ENCODE measurements at regions not wholly inside any gene's neighbourhood (a gene's known extent, or its start where the extent isn't known, plus 50 kb on each side); places are given as distances from the start of the nearest gene placed in this dataset.

GRCh38 chr3:194876403-194877095 is 190.9 kb downstream of the FAM43A start:
- POLR2A ChIA-PET = no interaction called here
- WGBS (ENCODE audit: missing lambda C conversion rate) = 70% methylated on average over 7 of the region's 12 CpGs
- no peak overlapping the region for H3K4me3 ChIP-seq

DNA sequence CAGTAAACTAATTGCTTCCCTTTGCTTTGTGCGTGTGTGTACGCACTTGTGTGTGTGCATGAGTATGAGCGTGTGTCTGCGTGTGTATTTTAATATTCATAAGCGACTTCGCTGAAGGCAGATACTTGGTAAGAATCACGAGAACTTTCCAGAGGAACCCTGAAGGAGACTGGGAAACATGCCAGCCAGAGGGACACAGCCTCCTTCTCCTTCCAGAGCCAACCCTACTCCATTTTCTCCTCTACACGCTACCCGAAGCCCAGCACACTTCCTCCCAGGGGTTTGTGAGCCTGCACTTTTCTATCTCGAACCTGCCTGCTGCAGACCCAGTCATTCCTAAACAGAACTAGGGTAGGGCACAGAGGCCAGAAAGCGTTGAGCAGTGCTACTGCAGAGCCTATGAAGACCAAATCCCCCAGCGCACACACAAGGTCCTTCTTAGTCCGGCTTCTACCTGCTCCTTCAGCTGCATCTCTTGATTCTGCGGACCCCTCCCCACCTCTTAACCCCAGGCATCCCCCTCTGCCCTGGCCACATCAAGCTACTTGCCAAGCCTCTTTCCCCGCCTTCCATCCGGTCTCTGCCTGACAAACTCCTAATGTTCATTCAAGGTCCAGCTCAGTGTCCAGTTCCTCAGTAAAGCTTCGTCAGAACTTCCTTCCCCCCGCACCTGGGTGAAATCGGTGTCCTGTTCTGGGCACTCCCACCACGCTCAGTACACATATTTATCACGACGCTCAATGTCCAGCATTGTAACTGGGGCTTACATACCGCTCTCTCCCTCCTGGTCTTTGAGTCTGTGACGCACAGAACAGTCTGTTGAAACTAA is 191.8 kb downstream of the FAM43A start:
- no peak for DNase-seq (ENCODE audit: low read depth in 1 of 2, low spot score in 1 of 2)
- TF ChIP-seq EHMT2 (IDR thresholded peaks at IDR 0.05; ENCODE audit: low read depth) (no peak), TFCP2L1 (CRISPR knock-in tag; IDR thresholded peaks at IDR 0.05) (no peak), RFX5 (IDR thresholded peaks at IDR 0.05) (no peak), GATA3 (IDR thresholded peaks at IDR 0.05; ENCODE audit: borderline replicate concordance) (no peak), JUN (IDR thresholded peaks at IDR 0.05) (no peak)
- TF ChIP-seq, protein P1, sequence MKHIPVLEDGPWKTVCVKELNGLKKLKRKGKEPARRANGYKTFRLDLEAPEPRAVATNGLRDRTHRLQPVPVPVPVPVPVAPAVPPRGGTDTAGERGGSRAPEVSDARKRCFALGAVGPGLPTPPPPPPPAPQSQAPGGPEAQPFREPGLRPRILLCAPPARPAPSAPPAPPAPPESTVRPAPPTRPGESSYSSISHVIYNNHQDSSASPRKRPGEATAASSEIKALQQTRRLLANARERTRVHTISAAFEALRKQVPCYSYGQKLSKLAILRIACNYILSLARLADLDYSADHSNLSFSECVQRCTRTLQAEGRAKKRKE (CRISPR knock-in tag; IDR thresholded peaks at IDR 0.05; ENCODE audit: low read depth) = no peak
- Histone ChIP-seq H3K4me2 (no peak overlapping the region), H3K27ac (no peak overlapping the region), H3K9me3 (no peaks in the 10 kb centered on the region), H3K4me1 (peaks cover 12% of the 10 kb centered on the region), H3K4me3 (no peak overlapping the region)
- ChIA-PET CTCF (interaction anchor here (1.2 to 1.9 kb wide), 2 partner anchors 195 to 230 kb away, joined by 4 read pairs; no protein-coding TSS in a partner anchor), POLR2A (no interaction called here)
- WGBS (ENCODE audit: missing lambda C conversion rate) = 71% methylated on average over 24 of the region's 24 CpGs
- no peak for FAIRE-seq
- ATAC-seq = no peak

More at GRCh38 chr3:194876403-194877095, 190.9 kb downstream of the FAM43A start:
- no peak for DNase-seq (ENCODE audit: low read depth in 1 of 2, low spot score in 1 of 2)
- no peak for FAIRE-seq
- no peaks in the 10 kb centered on the region for H3K9me3 ChIP-seq
- no peak for ATAC-seq
- H3K4me2 ChIP-seq = no peak overlapping the region
- TF ChIP-seq, protein P2, sequence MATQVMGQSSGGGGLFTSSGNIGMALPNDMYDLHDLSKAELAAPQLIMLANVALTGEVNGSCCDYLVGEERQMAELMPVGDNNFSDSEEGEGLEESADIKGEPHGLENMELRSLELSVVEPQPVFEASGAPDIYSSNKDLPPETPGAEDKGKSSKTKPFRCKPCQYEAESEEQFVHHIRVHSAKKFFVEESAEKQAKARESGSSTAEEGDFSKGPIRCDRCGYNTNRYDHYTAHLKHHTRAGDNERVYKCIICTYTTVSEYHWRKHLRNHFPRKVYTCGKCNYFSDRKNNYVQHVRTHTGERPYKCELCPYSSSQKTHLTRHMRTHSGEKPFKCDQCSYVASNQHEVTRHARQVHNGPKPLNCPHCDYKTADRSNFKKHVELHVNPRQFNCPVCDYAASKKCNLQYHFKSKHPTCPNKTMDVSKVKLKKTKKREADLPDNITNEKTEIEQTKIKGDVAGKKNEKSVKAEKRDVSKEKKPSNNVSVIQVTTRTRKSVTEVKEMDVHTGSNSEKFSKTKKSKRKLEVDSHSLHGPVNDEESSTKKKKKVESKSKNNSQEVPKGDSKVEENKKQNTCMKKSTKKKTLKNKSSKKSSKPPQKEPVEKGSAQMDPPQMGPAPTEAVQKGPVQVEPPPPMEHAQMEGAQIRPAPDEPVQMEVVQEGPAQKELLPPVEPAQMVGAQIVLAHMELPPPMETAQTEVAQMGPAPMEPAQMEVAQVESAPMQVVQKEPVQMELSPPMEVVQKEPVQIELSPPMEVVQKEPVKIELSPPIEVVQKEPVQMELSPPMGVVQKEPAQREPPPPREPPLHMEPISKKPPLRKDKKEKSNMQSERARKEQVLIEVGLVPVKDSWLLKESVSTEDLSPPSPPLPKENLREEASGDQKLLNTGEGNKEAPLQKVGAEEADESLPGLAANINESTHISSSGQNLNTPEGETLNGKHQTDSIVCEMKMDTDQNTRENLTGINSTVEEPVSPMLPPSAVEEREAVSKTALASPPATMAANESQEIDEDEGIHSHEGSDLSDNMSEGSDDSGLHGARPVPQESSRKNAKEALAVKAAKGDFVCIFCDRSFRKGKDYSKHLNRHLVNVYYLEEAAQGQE (IDR thresholded peaks at IDR 0.05) = no peak
- TF ChIP-seq JUN (IDR thresholded peaks at IDR 0.05) = no peak
- no peak for TF ChIP-seq MAZ (IDR thresholded peaks at IDR 0.05; ENCODE audit: borderline replicate concordance, low read depth, low read length)
- TF ChIP-seq FOSB (CRISPR knock-in tag; IDR thresholded peaks at IDR 0.05) = no peak
- TF ChIP-seq MYC (IDR thresholded peaks at IDR 0.05; ENCODE audit: borderline replicate concordance, low read length) = no peak
- TF ChIP-seq BCL3 (IDR thresholded peaks at IDR 0.05) = no peak
- TF ChIP-seq NFE2L2 (conservative IDR thresholded peaks at IDR 0.05; ENCODE audit: low read length) = no peak
- no peak for TF ChIP-seq EHMT2 (IDR thresholded peaks at IDR 0.05; ENCODE audit: low read depth)
- no peak for TF ChIP-seq JUNB (IDR thresholded peaks at IDR 0.05)
- TF ChIP-seq HOXB5 (CRISPR knock-in tag; IDR thresholded peaks at IDR 0.05) = no peak
- H3K27ac ChIP-seq = no peak overlapping the region
- CTCF ChIA-PET = interaction anchor here (1.9 kb wide), 1 partner anchor 194 kb away, joined by 4 read pairs; no protein-coding TSS in a partner anchor
- H3K4me1 ChIP-seq = peaks cover 22% of the 10 kb centered on the region

Data from A549 (cell line).